ENCODE measurements at regions not wholly inside any gene's neighbourhood (a gene's known extent, or its start where the extent isn't known, plus 50 kb on each side); places are given as distances from the start of the nearest gene placed in this dataset.

DNA sequence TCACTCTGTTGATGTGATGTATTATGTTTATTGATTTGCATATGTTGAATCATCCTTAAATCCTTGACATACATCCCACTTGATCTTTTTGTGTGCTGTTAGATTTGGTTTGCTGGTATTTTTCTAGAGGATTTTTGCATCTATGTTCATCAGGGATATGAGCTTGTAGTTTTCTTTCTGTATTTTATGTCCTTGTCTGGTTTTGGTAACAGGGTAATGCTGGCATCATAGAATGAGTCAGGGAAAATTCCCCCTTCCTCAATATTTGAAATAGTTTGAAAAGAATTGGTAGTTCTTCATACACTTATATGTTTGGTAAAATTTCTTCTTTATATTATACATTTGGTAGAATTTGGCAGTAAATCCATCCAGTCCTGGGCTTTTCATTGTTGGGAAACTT, 89.4 kb upstream of the SLC13A1 start:
- TF ChIP-seq, protein P1, sequence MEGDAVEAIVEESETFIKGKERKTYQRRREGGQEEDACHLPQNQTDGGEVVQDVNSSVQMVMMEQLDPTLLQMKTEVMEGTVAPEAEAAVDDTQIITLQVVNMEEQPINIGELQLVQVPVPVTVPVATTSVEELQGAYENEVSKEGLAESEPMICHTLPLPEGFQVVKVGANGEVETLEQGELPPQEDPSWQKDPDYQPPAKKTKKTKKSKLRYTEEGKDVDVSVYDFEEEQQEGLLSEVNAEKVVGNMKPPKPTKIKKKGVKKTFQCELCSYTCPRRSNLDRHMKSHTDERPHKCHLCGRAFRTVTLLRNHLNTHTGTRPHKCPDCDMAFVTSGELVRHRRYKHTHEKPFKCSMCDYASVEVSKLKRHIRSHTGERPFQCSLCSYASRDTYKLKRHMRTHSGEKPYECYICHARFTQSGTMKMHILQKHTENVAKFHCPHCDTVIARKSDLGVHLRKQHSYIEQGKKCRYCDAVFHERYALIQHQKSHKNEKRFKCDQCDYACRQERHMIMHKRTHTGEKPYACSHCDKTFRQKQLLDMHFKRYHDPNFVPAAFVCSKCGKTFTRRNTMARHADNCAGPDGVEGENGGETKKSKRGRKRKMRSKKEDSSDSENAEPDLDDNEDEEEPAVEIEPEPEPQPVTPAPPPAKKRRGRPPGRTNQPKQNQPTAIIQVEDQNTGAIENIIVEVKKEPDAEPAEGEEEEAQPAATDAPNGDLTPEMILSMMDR (IDR thresholded peaks at IDR 0.05; ENCODE audit: poor library complexity): no peak
- TF ChIP-seq EZH2phosphoT487 (IDR thresholded peaks at IDR 0.05; ENCODE audit: low read depth, severe bottlenecking, unreplicated experiment): no peak
- TF ChIP-seq EZH2 (IDR thresholded peaks at IDR 0.05; ENCODE audit: borderline replicate concordance): no peak
